Neutrophil (primary cell): ENCODE measurements at regions not wholly inside any gene's neighbourhood (a gene's known extent, or its start where the extent isn't known, plus 50 kb on each side); places are given as distances from the start of the nearest gene placed in this dataset.

Source experiments
- H3K27ac ChIP-seq: fragments of 200-600 bp; sonication (generic); 2 replicates; pipeline ENCODE4 v1.5.1; 2016; ENCODE audit warnings: mild to moderate bottlenecking, moderate library complexity
- H3K27me3 ChIP-seq: fragments of 200-600 bp; sonication (generic); 2 replicates; pipeline ENCODE4 v1.6.0; 2016; ENCODE audit warnings: mild to moderate bottlenecking
- H3K36me3 ChIP-seq: fragments of 200-600 bp; sonication (generic); 2 replicates; pipeline ENCODE4 v1.5.1; 2017
- H3K4me1 ChIP-seq, 2 experiments: fragments of 200-600 bp in 1 of 2; sonication (generic) in 1 of 2; 1 replicate in 1 of 2; 2 replicates in 1 of 2; pipeline versions ENCODE4 v1.5.1 to v1.6.1; 2013 to 2016; ENCODE audit warnings: low read depth in 1 of 2, low read length in 1 of 2, mild to moderate bottlenecking in 1 of 2, moderate library complexity in 1 of 2; ENCODE audit not compliant: control insufficient read depth in 1 of 2, insufficient read depth in 1 of 2
- H3K4me3 ChIP-seq, 2 experiments: fragments of 200-600 bp in 1 of 2; sonication (generic) in 1 of 2; 1 replicate in 1 of 2; 2 replicates in 1 of 2; pipeline ENCODE4 v1.5.1; 2013 to 2016; ENCODE audit warnings: low read depth in 1 of 2, low read length in 1 of 2, mild to moderate bottlenecking in 1 of 2, moderate library complexity in 1 of 2
- H3K9me3 ChIP-seq: fragments of 200-600 bp; sonication (generic); 2 replicates; pipeline ENCODE4 v1.5.1; 2016
- TF ChIP-seq, protein P1 (sequence below): fragments of 200-600 bp; sonication (generic); IDR thresholded peaks from 2 replicates; pipeline ENCODE4 v1.5.1; 2016; ENCODE audit warnings: antibody characterized with exemption

DNA sequence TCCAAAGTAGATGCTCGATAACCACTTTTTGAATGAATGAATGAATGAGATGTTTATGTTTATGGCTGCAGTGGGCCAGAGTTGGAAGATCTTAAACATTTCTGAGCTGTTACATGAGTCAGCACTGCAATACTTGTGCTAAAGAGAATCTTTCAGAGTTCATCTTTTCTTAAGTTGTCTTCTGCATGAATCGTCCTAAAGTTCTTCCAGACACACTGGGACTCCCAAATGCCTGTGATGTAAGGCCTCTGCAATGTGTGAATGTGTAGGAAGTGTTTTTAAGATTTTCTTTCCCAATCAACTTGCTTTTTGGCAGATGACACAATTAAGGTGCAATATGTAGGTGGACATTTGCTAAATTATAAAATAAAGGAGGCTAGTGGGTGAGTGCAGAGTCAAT, 50.3 kb upstream of the TRIM9 start:
- Histone ChIP-seq H3K4me1 (peaks cover 3 to 5% of the 10 kb centered on the region in 2 experiments), H3K36me3 (no peaks in the 10 kb centered on the region), H3K27ac (no peak overlapping the region), H3K4me3 (no peak overlapping the region), H3K9me3 (no peaks in the 10 kb centered on the region), H3K27me3 (no peaks in the 10 kb centered on the region)
- TF ChIP-seq, protein P1, sequence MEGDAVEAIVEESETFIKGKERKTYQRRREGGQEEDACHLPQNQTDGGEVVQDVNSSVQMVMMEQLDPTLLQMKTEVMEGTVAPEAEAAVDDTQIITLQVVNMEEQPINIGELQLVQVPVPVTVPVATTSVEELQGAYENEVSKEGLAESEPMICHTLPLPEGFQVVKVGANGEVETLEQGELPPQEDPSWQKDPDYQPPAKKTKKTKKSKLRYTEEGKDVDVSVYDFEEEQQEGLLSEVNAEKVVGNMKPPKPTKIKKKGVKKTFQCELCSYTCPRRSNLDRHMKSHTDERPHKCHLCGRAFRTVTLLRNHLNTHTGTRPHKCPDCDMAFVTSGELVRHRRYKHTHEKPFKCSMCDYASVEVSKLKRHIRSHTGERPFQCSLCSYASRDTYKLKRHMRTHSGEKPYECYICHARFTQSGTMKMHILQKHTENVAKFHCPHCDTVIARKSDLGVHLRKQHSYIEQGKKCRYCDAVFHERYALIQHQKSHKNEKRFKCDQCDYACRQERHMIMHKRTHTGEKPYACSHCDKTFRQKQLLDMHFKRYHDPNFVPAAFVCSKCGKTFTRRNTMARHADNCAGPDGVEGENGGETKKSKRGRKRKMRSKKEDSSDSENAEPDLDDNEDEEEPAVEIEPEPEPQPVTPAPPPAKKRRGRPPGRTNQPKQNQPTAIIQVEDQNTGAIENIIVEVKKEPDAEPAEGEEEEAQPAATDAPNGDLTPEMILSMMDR: no peak

DNA sequence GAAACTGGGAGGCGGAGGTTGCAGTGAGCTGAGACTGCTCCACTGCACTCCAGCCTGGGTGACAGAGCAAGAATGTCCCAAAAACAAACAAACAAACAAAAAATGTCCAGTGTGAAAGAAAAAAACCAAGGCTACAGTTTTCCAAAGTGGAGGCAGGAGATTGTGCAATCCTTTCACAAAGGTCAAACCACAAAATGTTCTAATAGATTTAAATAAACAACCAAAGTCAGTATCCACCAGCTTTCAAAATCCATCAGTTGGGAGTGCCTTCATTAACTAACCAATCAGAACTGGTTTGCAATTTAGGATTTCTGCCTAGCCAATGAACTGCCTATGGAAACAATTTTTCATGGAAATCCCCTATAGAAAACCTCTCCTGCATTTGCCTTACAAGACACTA, 52.3 kb upstream of the TRIM9 start:
- H3K27me3 ChIP-seq: no peaks in the 10 kb centered on the region
- no peak overlapping the region for H3K4me3 ChIP-seq
- no peaks in the 10 kb centered on the region for H3K9me3 ChIP-seq
- peaks cover 3 to 5% of the 10 kb centered on the region in 2 experiments for H3K4me1 ChIP-seq
- TF ChIP-seq, protein P1: no peak
- no peaks in the 10 kb centered on the region for H3K36me3 ChIP-seq
- no peak overlapping the region for H3K27ac ChIP-seq

DNA sequence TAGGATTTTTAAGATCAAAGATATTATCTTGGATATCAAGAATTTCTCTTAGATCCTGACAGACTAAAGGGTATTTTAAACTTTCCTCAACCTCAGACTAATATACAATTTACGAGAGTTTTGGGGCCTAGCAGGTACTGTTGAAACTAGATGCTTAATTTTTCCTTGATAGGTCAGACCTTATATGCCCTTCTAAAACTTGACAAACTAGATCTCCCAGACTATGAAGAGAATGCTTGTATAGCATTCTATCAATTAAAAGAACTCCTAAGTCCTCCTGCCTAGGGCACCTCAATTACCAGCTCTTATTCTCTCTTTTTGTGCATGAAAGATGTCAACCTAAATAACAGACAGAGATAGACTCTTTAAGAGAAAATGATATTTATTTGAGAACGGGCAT, 60.4 kb upstream of the TRIM9 start:
- Histone ChIP-seq H3K4me3 (no peak overlapping the region), H3K27me3 (no peaks in the 10 kb centered on the region), H3K4me1 (no peaks in the 10 kb centered on the region), H3K27ac (no peak overlapping the region), H3K9me3 (no peaks in the 10 kb centered on the region), H3K36me3 (no peaks in the 10 kb centered on the region)
- TF ChIP-seq, protein P1: no peak

DNA sequence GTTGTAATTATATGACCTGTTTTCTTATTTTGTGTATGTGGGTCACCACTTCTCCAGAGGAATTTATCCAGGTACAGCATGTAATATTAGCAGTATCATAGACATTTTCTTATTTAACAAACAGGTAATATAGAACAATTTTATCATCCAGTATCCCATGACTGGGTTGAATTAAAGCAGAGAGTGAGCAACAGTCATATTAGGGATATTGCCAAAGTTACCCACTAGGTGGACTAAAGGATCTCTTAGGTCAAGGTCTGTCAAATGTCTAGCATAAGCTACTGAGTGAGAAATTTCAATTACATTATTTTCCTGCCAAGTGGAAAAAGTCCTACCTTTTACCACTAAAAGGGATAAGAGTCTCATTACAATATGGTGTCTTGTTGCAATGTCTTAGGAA, 62.1 kb upstream of the TRIM9 start:
- Histone ChIP-seq H3K36me3 (no peaks in the 10 kb centered on the region), H3K4me3 (no peak overlapping the region), H3K4me1 (no peaks in the 10 kb centered on the region), H3K27ac (no peak overlapping the region), H3K27me3 (no peaks in the 10 kb centered on the region), H3K9me3 (no peaks in the 10 kb centered on the region)
- TF ChIP-seq, protein P1: no peak

DNA sequence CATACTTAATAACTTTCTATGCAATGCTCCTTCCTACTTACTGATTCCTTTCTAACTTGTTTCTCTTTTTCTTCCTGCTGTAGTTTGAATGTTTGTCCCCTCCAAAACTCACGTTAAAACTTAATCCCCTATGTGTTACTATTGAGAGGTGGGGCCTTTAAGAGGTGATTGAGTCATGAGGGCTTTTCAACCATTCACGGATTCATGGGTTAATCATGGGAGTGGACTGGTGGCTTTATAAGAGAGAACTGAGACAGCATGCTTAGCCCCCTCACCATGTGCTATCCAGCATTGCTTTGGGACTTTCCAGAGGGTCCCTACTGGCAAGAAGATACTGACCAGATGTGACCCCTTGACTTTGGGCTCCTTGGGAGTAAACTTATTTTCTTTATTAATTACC, 66.0 kb upstream of the TRIM9 start:
- TF ChIP-seq, protein P1: no peak
- no peaks in the 10 kb centered on the region for H3K27me3 ChIP-seq
- no peaks in the 10 kb centered on the region for H3K36me3 ChIP-seq

DNA sequence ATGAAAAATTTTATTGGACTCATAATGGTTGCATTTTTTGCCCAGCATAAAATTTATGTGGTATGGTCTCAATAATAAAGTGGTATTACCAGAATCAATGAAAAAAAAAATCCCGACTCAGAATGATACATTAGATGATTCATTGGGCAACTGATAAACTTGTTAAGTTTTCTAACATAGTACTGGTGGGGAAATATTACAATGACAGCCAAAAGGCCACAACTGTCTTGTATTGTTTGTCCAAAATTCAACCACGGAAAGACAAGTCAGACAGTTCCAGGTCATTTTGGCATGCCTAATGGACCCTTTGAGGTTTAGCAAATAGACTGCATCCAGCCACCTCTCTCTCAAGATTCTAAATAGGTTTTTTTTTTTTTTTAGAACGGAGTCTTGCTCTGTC, 70.5 kb upstream of the TRIM9 start:
- Histone ChIP-seq H3K4me3 (no peak overlapping the region), H3K27ac (no peak overlapping the region), H3K9me3 (no peaks in the 10 kb centered on the region), H3K27me3 (no peaks in the 10 kb centered on the region), H3K4me1 (peaks cover 34 to 44% of the 10 kb centered on the region in 2 experiments), H3K36me3 (no peaks in the 10 kb centered on the region)
- TF ChIP-seq, protein P1: no peak

More for the DNA sequence above, 66.0 kb upstream of the TRIM9 start:
- H3K9me3 ChIP-seq: no peaks in the 10 kb centered on the region
- no peak overlapping the region for H3K4me3 ChIP-seq
- H3K4me1 ChIP-seq: peaks cover 15 to 17% of the 10 kb centered on the region in 2 experiments
- H3K27ac ChIP-seq: no peak overlapping the region
